ENCODE measurements at regions not wholly inside any gene's neighbourhood (a gene's known extent, or its start where the extent isn't known, plus 50 kb on each side); places are given as distances from the start of the nearest gene placed in this dataset.

DNA sequence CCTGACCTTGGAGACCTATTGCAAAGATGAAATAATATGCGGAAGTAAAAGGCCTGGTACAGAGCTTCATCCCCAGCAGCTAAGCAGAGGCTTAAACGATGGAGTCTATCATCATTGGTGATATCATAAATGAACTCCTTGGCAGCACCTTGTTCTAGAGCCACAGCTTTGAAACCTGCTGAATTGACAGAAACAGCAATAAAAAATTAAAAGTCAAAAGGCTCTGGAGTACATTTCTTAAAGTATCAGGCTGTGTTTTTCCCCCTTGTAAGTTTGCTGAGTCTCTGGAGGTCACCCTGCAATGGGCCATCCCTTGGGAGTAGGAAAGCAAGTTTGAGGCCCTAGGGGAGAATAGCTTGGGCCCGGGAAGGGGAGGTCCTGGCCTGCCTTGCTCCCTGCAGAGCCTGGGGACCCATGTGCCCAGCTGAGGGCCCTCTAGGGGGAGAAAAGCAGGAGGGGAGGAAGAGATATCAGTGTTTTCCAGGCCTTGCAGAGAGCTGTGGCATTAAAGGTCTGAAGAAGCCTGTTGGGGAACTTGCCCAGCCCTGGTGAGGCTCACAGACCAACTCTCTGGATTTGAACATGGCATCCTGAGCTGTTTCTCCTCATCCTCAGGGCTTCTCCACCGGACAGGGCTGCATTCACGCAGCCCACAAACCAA, 416.1 kb downstream of the ZNF536 start:
- ChIA-PET POLR2A (no interaction called here), CTCF (no interaction called here)
- intact Hi-C loops (cut with micrococcal nuclease; ENCODE audit: unreplicated experiment) (no loop called here), in situ Hi-C loops (cut with HindIII; ENCODE audit: low pct_unique_long_range_greater_than_20kb, low sequenced_read_pairs) (no loop called here)
- no TSS peak for BruUV-seq (replicated peaks)
- Histone ChIP-seq H3K9me3 (ENCODE audit: control insufficient read depth, insufficient read depth, low read depth, low read length) (no peaks in the 10 kb centered on the region), H3K4me1 (ENCODE audit: control insufficient read depth, insufficient read depth, low read length) (no peaks in the 10 kb centered on the region), H3K27me3 (ENCODE audit: control insufficient read depth, insufficient read depth, low read length) (peaks cover 3% of the 10 kb centered on the region; the same call in 1 of the 2 replicates), H3K4me3 (ENCODE audit: low read depth in 2 of 2, low read length in 2 of 2) (no peak overlapping the region), H3K36me3 (ENCODE audit: control insufficient read depth, insufficient read depth, low read length) (no peaks in the 10 kb centered on the region), H3K27ac (ENCODE audit: low read length) (no peak overlapping the region)
- TF ChIP-seq, protein P1, sequence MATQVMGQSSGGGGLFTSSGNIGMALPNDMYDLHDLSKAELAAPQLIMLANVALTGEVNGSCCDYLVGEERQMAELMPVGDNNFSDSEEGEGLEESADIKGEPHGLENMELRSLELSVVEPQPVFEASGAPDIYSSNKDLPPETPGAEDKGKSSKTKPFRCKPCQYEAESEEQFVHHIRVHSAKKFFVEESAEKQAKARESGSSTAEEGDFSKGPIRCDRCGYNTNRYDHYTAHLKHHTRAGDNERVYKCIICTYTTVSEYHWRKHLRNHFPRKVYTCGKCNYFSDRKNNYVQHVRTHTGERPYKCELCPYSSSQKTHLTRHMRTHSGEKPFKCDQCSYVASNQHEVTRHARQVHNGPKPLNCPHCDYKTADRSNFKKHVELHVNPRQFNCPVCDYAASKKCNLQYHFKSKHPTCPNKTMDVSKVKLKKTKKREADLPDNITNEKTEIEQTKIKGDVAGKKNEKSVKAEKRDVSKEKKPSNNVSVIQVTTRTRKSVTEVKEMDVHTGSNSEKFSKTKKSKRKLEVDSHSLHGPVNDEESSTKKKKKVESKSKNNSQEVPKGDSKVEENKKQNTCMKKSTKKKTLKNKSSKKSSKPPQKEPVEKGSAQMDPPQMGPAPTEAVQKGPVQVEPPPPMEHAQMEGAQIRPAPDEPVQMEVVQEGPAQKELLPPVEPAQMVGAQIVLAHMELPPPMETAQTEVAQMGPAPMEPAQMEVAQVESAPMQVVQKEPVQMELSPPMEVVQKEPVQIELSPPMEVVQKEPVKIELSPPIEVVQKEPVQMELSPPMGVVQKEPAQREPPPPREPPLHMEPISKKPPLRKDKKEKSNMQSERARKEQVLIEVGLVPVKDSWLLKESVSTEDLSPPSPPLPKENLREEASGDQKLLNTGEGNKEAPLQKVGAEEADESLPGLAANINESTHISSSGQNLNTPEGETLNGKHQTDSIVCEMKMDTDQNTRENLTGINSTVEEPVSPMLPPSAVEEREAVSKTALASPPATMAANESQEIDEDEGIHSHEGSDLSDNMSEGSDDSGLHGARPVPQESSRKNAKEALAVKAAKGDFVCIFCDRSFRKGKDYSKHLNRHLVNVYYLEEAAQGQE (IDR thresholded peaks at IDR 0.05; ENCODE audit: insufficient read depth in 1 of 2, low read depth in 2 of 2, low read length in 1 of 2), result no peak
- TF ChIP-seq POLR2AphosphoS5 (IDR thresholded peaks at IDR 0.05; ENCODE audit: low read depth, low read length) (no peak), SIN3A (IDR thresholded peaks at IDR 0.05; ENCODE audit: borderline replicate concordance, insufficient read depth, low read depth, low read length) (no peak), TCF7L2 (IDR thresholded peaks at IDR 0.05; ENCODE audit: low read depth, low read length) (no peak)
- TF ChIP-seq, protein P2, sequence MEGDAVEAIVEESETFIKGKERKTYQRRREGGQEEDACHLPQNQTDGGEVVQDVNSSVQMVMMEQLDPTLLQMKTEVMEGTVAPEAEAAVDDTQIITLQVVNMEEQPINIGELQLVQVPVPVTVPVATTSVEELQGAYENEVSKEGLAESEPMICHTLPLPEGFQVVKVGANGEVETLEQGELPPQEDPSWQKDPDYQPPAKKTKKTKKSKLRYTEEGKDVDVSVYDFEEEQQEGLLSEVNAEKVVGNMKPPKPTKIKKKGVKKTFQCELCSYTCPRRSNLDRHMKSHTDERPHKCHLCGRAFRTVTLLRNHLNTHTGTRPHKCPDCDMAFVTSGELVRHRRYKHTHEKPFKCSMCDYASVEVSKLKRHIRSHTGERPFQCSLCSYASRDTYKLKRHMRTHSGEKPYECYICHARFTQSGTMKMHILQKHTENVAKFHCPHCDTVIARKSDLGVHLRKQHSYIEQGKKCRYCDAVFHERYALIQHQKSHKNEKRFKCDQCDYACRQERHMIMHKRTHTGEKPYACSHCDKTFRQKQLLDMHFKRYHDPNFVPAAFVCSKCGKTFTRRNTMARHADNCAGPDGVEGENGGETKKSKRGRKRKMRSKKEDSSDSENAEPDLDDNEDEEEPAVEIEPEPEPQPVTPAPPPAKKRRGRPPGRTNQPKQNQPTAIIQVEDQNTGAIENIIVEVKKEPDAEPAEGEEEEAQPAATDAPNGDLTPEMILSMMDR (IDR thresholded peaks at IDR 0.05), result no peak
- DNase-seq (ENCODE audit: low read depth, low spot score), result no peak
- no peak for ATAC-seq

DNA sequence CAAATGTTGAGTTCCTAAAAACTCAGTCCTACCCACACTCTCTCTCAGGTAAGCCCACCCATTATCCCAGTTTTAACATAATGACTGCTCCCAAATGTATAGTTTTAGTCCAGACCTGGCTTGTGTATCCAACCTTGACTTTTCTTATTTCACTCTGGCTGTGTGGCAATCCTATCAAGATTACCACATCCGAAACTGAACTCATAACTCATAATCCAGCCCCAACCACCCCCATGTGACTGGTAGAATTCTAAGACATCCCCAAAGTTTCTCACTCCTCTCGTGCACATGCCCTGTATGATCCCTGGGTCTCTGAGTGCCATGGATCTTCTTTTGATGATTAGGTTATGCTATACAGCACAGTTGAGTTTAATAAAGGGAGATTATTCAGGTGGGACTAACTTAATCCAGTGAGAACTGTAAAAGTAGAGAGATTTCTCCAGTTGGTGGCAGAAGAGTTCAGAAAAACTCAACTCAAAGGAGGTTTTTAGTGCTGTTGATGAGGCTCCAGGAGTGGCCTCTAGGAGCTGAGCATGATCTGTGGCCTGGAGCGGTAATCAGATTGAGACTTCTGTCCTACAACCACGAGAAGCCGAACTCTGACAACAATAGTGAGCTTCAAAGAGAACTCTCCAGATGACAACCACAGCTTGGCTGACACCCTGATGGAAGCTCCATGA, 413.4 kb downstream of the ZNF536 start:
- intact Hi-C loops (cut with micrococcal nuclease; ENCODE audit: unreplicated experiment), result no loop called here
- no peak overlapping the region for H3K27ac ChIP-seq (ENCODE audit: low read length)
- no peak overlapping the region for H3K4me3 ChIP-seq (ENCODE audit: low read depth in 2 of 2, low read length in 2 of 2)
- ChIA-PET CTCF (interaction anchor here (0.6 kb wide), 1 partner anchor 1275 kb away, joined by 7 read pairs; no protein-coding TSS in a partner anchor), POLR2A (no interaction called here)
- no peaks in the 10 kb centered on the region for H3K9me3 ChIP-seq (ENCODE audit: control insufficient read depth, insufficient read depth, low read depth, low read length)
- no TSS peak for BruUV-seq (replicated peaks)
- peaks cover 3% of the 10 kb centered on the region; the same call in 1 of the 2 replicates for H3K27me3 ChIP-seq (ENCODE audit: control insufficient read depth, insufficient read depth, low read length)
- no peaks in the 10 kb centered on the region for H3K36me3 ChIP-seq (ENCODE audit: control insufficient read depth, insufficient read depth, low read length)
- H3K4me1 ChIP-seq (ENCODE audit: control insufficient read depth, insufficient read depth, low read length), result no peaks in the 10 kb centered on the region
- ATAC-seq (no peak), DNase-seq (ENCODE audit: low read depth, low spot score) (no peak)
- in situ Hi-C loops (cut with HindIII; ENCODE audit: low pct_unique_long_range_greater_than_20kb, low sequenced_read_pairs), result no loop called here
- TF ChIP-seq POLR2AphosphoS5 (IDR thresholded peaks at IDR 0.05; ENCODE audit: low read depth, low read length), result no peak
- TF ChIP-seq, protein P2 (IDR thresholded peaks at IDR 0.05), result no peak
- no peak for TF ChIP-seq SIN3A (IDR thresholded peaks at IDR 0.05; ENCODE audit: borderline replicate concordance, insufficient read depth, low read depth, low read length)
- no peak for TF ChIP-seq TCF7L2 (IDR thresholded peaks at IDR 0.05; ENCODE audit: low read depth, low read length)
- TF ChIP-seq, protein P1 (IDR thresholded peaks at IDR 0.05; ENCODE audit: insufficient read depth in 1 of 2, low read depth in 2 of 2, low read length in 1 of 2), result no peak

Data from Panc1 (cell line).